ENCODE measurements at regions not wholly inside any gene's neighbourhood (a gene's known extent, or its start where the extent isn't known, plus 50 kb on each side); places are given as distances from the start of the nearest gene placed in this dataset.

- DNase-seq (ENCODE audit: low read depth): no peak
- no peak overlapping the region for H3K4me3 ChIP-seq (ENCODE audit: low read depth, low read length)
- TF ChIP-seq, protein P1, sequence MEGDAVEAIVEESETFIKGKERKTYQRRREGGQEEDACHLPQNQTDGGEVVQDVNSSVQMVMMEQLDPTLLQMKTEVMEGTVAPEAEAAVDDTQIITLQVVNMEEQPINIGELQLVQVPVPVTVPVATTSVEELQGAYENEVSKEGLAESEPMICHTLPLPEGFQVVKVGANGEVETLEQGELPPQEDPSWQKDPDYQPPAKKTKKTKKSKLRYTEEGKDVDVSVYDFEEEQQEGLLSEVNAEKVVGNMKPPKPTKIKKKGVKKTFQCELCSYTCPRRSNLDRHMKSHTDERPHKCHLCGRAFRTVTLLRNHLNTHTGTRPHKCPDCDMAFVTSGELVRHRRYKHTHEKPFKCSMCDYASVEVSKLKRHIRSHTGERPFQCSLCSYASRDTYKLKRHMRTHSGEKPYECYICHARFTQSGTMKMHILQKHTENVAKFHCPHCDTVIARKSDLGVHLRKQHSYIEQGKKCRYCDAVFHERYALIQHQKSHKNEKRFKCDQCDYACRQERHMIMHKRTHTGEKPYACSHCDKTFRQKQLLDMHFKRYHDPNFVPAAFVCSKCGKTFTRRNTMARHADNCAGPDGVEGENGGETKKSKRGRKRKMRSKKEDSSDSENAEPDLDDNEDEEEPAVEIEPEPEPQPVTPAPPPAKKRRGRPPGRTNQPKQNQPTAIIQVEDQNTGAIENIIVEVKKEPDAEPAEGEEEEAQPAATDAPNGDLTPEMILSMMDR (IDR thresholded peaks at IDR 0.05; ENCODE audit: insufficient read depth, low read depth, low read length, missing control alignments): no peak
Measured at GRCh38 chr5:89847743-89848142, 561.8 kb downstream of the CETN3 start.

DNA sequence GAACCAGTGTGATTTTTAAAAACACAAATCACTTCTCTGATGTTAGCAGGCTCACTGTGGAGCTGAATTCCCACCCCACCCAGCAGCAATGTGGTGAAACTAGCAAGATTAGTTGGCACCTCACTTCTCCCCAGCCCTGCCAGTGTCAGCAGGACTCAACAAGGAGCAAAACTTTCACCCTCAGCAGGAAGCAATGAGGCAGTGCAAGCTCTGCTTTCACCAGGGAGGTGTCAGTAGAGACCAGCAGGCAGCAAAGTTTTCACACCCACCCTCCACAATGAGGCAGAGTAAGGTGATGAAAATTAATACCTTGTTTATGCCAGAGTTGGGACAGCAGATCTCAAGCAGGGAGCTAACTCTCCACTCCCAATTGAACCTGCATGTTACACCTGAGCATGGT is 565.0 kb downstream of the CETN3 start:
- DNase-seq (ENCODE audit: low read depth): peak; percentile 41
- TF ChIP-seq, protein P1 (IDR thresholded peaks at IDR 0.05; ENCODE audit: insufficient read depth, low read depth, low read length, missing control alignments): peak; percentile 24

GRCh38 chr5:89842531-89842930 is 567.0 kb downstream of the CETN3 start:
- TF ChIP-seq, protein P1 (IDR thresholded peaks at IDR 0.05; ENCODE audit: insufficient read depth, low read depth, low read length, missing control alignments): no peak
- no peak overlapping the region for H3K4me3 ChIP-seq (ENCODE audit: low read depth, low read length)
- DNase-seq (ENCODE audit: low read depth): peak; percentile 13

More for the DNA sequence above, 565.0 kb downstream of the CETN3 start:
- no peak overlapping the region for H3K4me3 ChIP-seq (ENCODE audit: low read depth, low read length)

DNA sequence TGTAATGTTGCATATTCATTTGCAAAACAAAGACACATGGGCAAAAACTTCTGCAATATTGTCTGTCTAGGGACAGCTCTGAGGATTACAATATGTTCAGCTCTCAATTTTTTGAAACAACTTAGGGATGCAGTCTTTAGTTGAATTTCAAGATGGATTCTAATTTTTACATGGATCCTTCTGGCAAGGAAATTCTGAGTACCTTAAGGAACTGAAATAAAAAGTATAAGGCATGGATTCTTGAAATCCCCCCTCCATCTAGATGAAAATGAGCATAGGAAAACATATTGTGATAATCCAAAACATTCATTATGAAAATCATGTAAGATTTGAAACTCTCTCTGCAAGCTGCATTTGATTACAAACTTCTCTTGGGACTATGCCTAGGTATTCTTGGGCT is 568.6 kb downstream of the CETN3 start:
- TF ChIP-seq, protein P1 (IDR thresholded peaks at IDR 0.05; ENCODE audit: insufficient read depth, low read depth, low read length, missing control alignments): no peak
- DNase-seq (ENCODE audit: low read depth): no peak
- H3K4me3 ChIP-seq (ENCODE audit: low read depth, low read length): no peak overlapping the region

GRCh38 chr5:89830691-89831090 is 578.9 kb downstream of the CETN3 start:
- no peak for DNase-seq (ENCODE audit: low read depth)
- TF ChIP-seq, protein P1 (IDR thresholded peaks at IDR 0.05; ENCODE audit: insufficient read depth, low read depth, low read length, missing control alignments): no peak
- no peak overlapping the region for H3K4me3 ChIP-seq (ENCODE audit: low read depth, low read length)

- no peak overlapping the region for H3K4me3 ChIP-seq (ENCODE audit: low read depth, low read length)
- no peak for DNase-seq (ENCODE audit: low read depth)
- TF ChIP-seq, protein P1 (IDR thresholded peaks at IDR 0.05; ENCODE audit: insufficient read depth, low read depth, low read length, missing control alignments): no peak
Measured at GRCh38 chr5:89827960-89828359, 581.6 kb downstream of the CETN3 start.

DNA sequence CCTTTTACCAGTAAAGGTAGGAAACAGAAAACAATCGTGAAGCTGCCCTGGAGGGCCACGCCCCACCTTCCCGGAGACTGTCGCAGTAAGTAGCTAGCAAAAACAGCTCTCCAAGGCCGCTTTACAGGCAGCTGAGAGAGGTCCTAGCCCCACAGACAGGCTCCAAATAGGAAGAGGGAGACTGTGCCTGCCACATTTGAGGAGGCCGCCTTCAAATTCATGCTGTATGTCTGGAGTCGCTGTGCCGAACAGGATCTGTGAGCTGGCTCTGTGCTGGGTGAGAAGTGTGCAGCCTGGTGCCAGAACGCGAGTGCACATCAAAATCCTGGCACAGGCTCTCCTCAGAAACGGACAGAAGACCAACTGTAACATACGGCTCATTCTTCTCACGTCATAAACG is 582.2 kb downstream of the CETN3 start:
- TF ChIP-seq, protein P1 (IDR thresholded peaks at IDR 0.05; ENCODE audit: insufficient read depth, low read depth, low read length, missing control alignments): no peak
- no peak overlapping the region for H3K4me3 ChIP-seq (ENCODE audit: low read depth, low read length)
- DNase-seq (ENCODE audit: low read depth): no peak

Data from GM12865 (cell line).